GM13976 (cell line): ENCODE measurements at regions not wholly inside any gene's neighbourhood (a gene's known extent, or its start where the extent isn't known, plus 50 kb on each side); places are given as distances from the start of the nearest gene placed in this dataset.
A peak's percentile ranks its signal among the peaks of the same experiment; 100 is the strongest.

Experiments used
- DNase-seq: peaks from one replicate; pipeline ENCODE4 v3.0.0; 2012; ENCODE audit warnings: low spot score
- in situ Hi-C: fragments of 300-500 bp; cut with MboI; formaldehyde crosslinking; loops from one replicate; pipeline ENCODE4 v1.12.0; 2022; ENCODE audit warnings: low sequenced_read_pairs, mixed read lengths, inconsistent platforms; ENCODE audit not compliant: unreplicated experiment
- TF ChIP-seq, protein P1 (sequence below): IDR thresholded peaks from 2 replicates; pipeline ENCODE4 v1.5.1; 2012; ENCODE audit warnings: borderline replicate concordance, mild to moderate bottlenecking; ENCODE audit not compliant: insufficient read depth; ENCODE audit errors: extremely low read depth, missing control alignments, control extremely low read depth

DNA sequence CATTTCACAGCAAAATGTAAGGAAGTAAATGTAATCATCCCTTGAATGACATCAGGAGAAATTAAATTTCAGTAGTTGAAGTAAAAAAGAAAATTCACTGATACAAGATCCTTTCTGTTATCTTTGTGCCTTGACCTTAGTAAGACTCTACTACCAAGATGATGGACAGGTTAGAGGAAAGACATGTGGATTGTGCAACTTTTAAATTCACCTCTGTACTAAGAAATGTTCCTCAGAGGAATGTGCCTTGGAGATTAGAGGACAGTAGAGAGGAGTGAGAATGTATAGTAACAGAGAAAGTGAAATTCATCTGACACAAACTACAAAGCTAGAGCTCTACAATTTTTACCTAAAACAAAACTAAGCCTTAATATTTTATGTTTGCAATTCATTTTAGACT is 375.3 kb downstream of the PLOD2 start:
- no peak for DNase-seq
- in situ Hi-C loops: no loop called here
- TF ChIP-seq, protein P1, sequence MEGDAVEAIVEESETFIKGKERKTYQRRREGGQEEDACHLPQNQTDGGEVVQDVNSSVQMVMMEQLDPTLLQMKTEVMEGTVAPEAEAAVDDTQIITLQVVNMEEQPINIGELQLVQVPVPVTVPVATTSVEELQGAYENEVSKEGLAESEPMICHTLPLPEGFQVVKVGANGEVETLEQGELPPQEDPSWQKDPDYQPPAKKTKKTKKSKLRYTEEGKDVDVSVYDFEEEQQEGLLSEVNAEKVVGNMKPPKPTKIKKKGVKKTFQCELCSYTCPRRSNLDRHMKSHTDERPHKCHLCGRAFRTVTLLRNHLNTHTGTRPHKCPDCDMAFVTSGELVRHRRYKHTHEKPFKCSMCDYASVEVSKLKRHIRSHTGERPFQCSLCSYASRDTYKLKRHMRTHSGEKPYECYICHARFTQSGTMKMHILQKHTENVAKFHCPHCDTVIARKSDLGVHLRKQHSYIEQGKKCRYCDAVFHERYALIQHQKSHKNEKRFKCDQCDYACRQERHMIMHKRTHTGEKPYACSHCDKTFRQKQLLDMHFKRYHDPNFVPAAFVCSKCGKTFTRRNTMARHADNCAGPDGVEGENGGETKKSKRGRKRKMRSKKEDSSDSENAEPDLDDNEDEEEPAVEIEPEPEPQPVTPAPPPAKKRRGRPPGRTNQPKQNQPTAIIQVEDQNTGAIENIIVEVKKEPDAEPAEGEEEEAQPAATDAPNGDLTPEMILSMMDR: no peak

DNA sequence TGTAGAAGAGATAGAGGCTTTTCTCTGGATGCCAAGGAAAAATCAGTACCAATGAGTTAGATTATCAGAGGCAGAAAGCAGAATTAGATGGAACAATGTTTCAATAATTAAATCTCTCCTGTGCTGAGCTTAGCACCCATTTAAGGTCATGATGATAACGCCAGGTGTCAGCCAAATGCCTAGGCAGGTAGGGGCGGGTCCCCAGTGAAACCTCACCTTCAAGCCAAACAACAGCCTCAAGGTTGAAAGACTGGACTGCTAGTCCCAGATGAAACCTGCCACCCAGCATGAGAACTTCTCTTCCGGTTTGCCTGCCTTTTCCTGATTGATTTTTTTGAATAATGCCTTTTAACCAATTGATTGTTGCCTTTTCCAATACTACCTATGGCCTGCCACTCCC is 363.0 kb downstream of the PLOD2 start:
- no peak for DNase-seq
- TF ChIP-seq, protein P1: no peak
- in situ Hi-C loops: no loop called here

DNA sequence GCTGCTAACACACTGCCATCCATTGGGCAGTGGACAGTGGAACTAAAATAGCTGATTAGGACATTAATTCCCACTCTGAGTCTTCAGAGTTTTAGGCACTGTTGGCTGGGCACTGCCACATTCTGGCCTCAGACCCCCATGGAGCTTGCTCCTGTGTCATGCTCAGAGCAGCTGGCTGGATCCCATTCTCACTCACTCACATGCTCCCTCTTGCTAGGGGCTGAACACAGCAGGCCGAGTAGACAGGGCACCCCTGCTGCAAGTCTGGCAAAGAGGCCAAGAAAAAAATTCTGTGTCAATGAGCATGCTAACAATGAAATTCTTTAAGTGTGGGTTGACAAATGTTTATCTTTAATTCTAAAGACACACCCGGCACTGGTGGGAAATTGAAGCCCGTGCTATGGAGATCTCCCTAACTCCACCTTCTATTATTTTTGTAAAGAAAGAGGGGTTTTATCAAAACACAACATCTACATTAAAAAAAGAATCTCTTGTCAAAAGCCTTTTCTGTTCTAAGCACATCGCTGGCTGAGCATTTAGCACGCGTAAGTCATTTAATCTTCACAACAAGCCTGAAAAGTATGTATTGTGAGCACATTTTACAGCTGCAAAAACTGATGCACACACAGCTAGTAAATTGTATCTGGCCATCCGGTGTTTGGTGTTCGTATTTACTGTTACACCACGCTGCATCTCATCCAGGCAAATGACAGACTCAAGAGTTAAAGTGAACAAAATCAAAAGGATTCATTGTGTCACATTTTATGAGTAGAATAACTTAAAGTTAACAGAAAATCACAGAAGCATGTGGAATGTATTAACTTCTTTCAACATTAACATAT is 362.1 kb downstream of the PLOD2 start:
- in situ Hi-C loops: no loop called here
- TF ChIP-seq, protein P1: no peak
- no peak for DNase-seq

DNA sequence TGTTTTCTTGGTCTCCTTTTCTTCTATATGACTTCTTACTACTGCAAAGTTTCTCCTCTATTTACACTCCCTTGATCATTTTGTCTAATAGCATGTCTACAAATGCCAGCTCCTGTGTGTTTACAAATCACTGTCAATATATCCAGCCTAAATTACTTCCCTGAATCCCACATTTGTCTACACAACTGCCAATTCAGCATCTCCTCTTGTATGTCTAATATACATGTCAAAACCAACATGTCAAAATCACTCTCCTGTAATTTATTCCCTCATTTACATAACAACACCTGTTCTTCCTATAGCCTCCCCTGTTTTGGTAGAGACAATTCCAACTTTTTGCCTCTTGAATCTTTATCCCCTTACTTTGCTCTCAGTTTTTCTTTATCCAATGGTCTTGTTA is 359.3 kb downstream of the PLOD2 start:
- DNase-seq: no peak
- in situ Hi-C loops: no loop called here
- TF ChIP-seq, protein P1: no peak

DNA sequence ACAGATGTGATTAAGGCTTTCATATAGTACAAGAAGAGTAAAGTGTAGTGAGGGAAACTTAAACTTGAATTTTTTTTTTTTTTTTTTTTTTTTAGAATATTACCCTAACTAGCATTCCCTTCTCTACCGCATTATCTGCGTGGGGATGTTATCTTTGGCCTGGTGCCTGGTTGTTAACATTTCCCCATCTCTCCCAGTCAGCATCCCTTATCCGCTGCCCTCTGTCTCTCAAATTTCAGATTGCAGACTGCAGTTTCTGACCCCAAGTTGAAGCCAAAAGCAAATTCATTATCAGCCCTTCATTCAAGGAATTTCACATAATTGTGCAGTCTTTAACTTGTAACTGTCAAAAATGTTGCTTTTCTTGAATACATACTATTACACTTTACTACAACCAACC is 353.0 kb downstream of the PLOD2 start:
- DNase-seq: peak; percentile 4
- in situ Hi-C loops: no loop called here
- TF ChIP-seq, protein P1: no peak

DNA sequence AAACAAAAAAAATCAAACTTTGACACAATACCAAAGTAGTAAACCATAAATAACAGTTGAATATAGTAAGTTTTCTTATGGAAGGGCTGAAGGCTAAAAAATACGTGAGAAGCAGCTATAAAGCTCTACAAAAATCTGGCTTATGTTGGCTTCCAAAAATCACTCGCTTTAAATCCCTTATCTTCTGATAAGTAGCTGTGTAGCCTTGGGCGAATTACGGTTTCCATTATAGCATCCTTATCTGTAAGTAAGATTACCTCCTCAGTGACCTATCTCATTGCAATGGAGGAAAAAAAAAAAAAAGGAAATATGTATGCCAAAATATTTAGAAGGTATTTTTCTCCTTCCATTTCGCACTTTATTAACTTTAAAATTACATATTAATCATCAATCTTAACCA is 348.6 kb downstream of the PLOD2 start:
- in situ Hi-C loops: no loop called here
- TF ChIP-seq, protein P1: no peak
- DNase-seq: no peak
